ENCODE measurements at regions not wholly inside any gene's neighbourhood (a gene's known extent, or its start where the extent isn't known, plus 50 kb on each side); places are given as distances from the start of the nearest gene placed in this dataset.

DNA sequence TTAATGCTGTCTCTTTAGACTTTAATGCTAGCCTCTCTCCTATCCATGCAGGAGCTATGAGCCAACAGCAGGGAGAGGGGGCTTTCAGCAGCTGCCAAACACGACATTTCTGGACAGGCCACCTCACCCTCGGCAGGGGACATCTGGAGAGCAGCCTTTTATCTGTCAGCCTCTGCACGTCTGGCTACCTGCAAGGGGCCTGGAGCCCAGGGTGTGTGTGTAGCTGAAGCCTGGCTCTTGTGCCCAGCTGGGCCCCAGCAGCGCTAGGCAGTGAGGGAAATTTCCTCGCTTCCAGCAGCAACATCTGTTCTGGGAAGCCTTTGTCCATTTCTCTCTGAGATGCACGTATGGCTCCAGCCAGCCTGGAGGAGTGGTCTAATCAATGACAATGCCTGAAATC, 728.7 kb upstream of the ID2 start (continued):
- TF ChIP-seq, protein P1, sequence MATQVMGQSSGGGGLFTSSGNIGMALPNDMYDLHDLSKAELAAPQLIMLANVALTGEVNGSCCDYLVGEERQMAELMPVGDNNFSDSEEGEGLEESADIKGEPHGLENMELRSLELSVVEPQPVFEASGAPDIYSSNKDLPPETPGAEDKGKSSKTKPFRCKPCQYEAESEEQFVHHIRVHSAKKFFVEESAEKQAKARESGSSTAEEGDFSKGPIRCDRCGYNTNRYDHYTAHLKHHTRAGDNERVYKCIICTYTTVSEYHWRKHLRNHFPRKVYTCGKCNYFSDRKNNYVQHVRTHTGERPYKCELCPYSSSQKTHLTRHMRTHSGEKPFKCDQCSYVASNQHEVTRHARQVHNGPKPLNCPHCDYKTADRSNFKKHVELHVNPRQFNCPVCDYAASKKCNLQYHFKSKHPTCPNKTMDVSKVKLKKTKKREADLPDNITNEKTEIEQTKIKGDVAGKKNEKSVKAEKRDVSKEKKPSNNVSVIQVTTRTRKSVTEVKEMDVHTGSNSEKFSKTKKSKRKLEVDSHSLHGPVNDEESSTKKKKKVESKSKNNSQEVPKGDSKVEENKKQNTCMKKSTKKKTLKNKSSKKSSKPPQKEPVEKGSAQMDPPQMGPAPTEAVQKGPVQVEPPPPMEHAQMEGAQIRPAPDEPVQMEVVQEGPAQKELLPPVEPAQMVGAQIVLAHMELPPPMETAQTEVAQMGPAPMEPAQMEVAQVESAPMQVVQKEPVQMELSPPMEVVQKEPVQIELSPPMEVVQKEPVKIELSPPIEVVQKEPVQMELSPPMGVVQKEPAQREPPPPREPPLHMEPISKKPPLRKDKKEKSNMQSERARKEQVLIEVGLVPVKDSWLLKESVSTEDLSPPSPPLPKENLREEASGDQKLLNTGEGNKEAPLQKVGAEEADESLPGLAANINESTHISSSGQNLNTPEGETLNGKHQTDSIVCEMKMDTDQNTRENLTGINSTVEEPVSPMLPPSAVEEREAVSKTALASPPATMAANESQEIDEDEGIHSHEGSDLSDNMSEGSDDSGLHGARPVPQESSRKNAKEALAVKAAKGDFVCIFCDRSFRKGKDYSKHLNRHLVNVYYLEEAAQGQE (IDR thresholded peaks at IDR 0.05; ENCODE audit: borderline replicate concordance) = no peak
- TF ChIP-seq, protein P1 (CRISPR knock-in tag; IDR thresholded peaks at IDR 0.05; ENCODE audit: low read depth) = no peak
- TF ChIP-seq POLR2AphosphoS2 (IDR thresholded peaks at IDR 0.05; ENCODE audit: low read length) = no peak
- TF ChIP-seq SIRT6 (IDR thresholded peaks at IDR 0.05; ENCODE audit: low read depth, low read length) = no peak
- no peak for TF ChIP-seq FOXA3 (CRISPR knock-in tag; conservative IDR thresholded peaks at IDR 0.05 in 1 of 2, IDR thresholded peaks at IDR 0.05 in 1 of 2)
- TF ChIP-seq RREB1 (CRISPR knock-in tag; IDR thresholded peaks at IDR 0.05) = no peak
- no peak for TF ChIP-seq BRF2 (IDR thresholded peaks at IDR 0.05; ENCODE audit: borderline replicate concordance, insufficient read depth, insufficient read length)

Measured in K562 (cell line).